NCI-H128 (cell line): ENCODE measurements at regions not wholly inside any gene's neighbourhood (a gene's known extent, or its start where the extent isn't known, plus 50 kb on each side); places are given as distances from the start of the nearest gene placed in this dataset.
"Not testable (repeated sequence)": the region's sequence is repeated elsewhere in the genome, so short reads cannot be mapped to it uniquely, and the experiment has no call there.

Experiments used
- DNase-seq: peaks from one replicate; lab custom pipeline; 2025; ENCODE audit not compliant: unreplicated experiment; lab: John Stamatoyannopoulos, UW

- DNase-seq = no peak
Measured at GRCh38 chr3:164303894-164304293, 774.4 kb downstream of the SI start.

- DNase-seq = no peak
Measured at GRCh38 chr3:164302622-164303021, 775.7 kb downstream of the SI start.

GRCh38 chr3:164291486-164291885 is 786.8 kb downstream of the SI start:
- DNase-seq = not testable (repeated sequence)

- DNase-seq = no peak
Measured at GRCh38 chr3:164278550-164278949, 799.7 kb downstream of the SI start.

GRCh38 chr3:164267053-164267452 is 811.2 kb downstream of the SI start:
- no peak for DNase-seq

- no peak for DNase-seq
Measured at GRCh38 chr3:164250923-164251322, 827.4 kb downstream of the SI start.

- no peak for DNase-seq
Measured at GRCh38 chr3:164236851-164237250, 841.4 kb downstream of the SI start.

GRCh38 chr3:164235289-164236028 is 842.8 kb downstream of the SI start:
- DNase-seq = no peak

GRCh38 chr3:164233951-164234350 is 844.3 kb downstream of the SI start:
- DNase-seq = no peak

- no peak for DNase-seq
Measured at GRCh38 chr3:164231718-164232117, 846.6 kb downstream of the SI start.

GRCh38 chr3:164230385-164231094 is 847.8 kb downstream of the SI start:
- DNase-seq = no peak

- DNase-seq = no peak
Measured at GRCh38 chr3:164224126-164224525, 854.2 kb downstream of the SI start.

GRCh38 chr3:164222197-164222596 is 856.1 kb downstream of the SI start:
- no peak for DNase-seq

- DNase-seq = no peak
Measured at GRCh38 chr3:164221297-164221696, 857.0 kb downstream of the SI start.

GRCh38 chr3:164209363-164209762 is 868.9 kb downstream of the SI start:
- no peak for DNase-seq

GRCh38 chr3:164208821-164209220 is 869.5 kb downstream of the SI start:
- DNase-seq = no peak

GRCh38 chr3:164208048-164208447 is 870.2 kb downstream of the SI start:
- no peak for DNase-seq

GRCh38 chr3:164200053-164200823 is 878.1 kb downstream of the SI start:
- DNase-seq = no peak

GRCh38 chr3:164196477-164196876 is 881.8 kb downstream of the SI start:
- DNase-seq = no peak

GRCh38 chr3:164194842-164195241 is 883.5 kb downstream of the SI start:
- DNase-seq = no peak

- no peak for DNase-seq
Measured at GRCh38 chr3:164192974-164193373, 885.3 kb downstream of the SI start.

GRCh38 chr3:164190566-164190965 is 887.7 kb downstream of the SI start:
- DNase-seq = no peak
